ENCODE measurements at regions not wholly inside any gene's neighbourhood (a gene's known extent, or its start where the extent isn't known, plus 50 kb on each side); places are given as distances from the start of the nearest gene placed in this dataset.

- no peak for TF ChIP-seq POLR2AphosphoS5 (IDR thresholded peaks at IDR 0.05; ENCODE audit: borderline replicate concordance, low read depth, low read length)
- no peak for TF ChIP-seq EZH2 (IDR thresholded peaks at IDR 0.05)
Measured at GRCh38 chr7:80008039-80008438, 126.6 kb upstream of the GNAI1 start.
